Liver (tissue), 7 donors: ENCODE measurements at regions not wholly inside any gene's neighbourhood (a gene's known extent, or its start where the extent isn't known, plus 50 kb on each side); places are given as distances from the start of the nearest gene placed in this dataset.

Source experiments
- DNase-seq: peaks from one replicate; pipeline ENCODE4 v3.0.0-alpha.2; 2017; ENCODE audit warnings: low spot score
- H3K27ac ChIP-seq, 2 donors: one replicate each; pipeline ENCODE4 v1.7.0; 2013; ENCODE audit warnings: inconsistent platforms in 2 of 2, low read length in 2 of 2, control low read depth in 1 of 2, low read depth in 1 of 2, mild to moderate bottlenecking in 1 of 2
- H3K27me3 ChIP-seq, 4 donors: one replicate each; pipeline versions ENCODE4 v1.6.1 to v1.7.0; 2013; ENCODE audit warnings: low read length in 3 of 4, inconsistent platforms in 1 of 4, mild to moderate bottlenecking in 1 of 4, moderate library complexity in 1 of 4; ENCODE audit not compliant: control insufficient read depth in 4 of 4, insufficient read depth in 4 of 4
- H3K36me3 ChIP-seq, 4 donors: one replicate each; pipeline versions ENCODE4 v1.6.1 to v1.7.0; 2013; ENCODE audit warnings: low read length in 3 of 4, mild to moderate bottlenecking in 3 of 4, low read depth in 1 of 4, moderate library complexity in 1 of 4; ENCODE audit not compliant: control insufficient read depth in 4 of 4, insufficient read depth in 3 of 4
- H3K4me1 ChIP-seq, 4 donors: one replicate each; pipeline versions ENCODE4 v1.6.1 to v1.7.0; 2013; ENCODE audit warnings: low read length in 3 of 4, mild to moderate bottlenecking in 3 of 4, moderate library complexity in 1 of 4; ENCODE audit not compliant: control insufficient read depth in 4 of 4, insufficient read depth in 4 of 4
- H3K4me3 ChIP-seq, 3 donors: one replicate each; pipeline versions ENCODE4 v1.6.1 to v1.7.0; 2013; ENCODE audit warnings: low read length in 3 of 3, control low read depth in 1 of 3, low read depth in 1 of 3, mild to moderate bottlenecking in 1 of 3
- H3K9ac ChIP-seq, 2 donors: one replicate each; pipeline ENCODE4 v1.7.0; 2013; ENCODE audit warnings: low read length in 2 of 2, mild to moderate bottlenecking in 2 of 2, moderate library complexity in 2 of 2, control low read depth in 1 of 2, low read depth in 1 of 2
- H3K9me3 ChIP-seq, 4 donors: one replicate each; pipeline versions ENCODE4 v1.6.1 to v1.7.0; 2013; ENCODE audit warnings: low read length in 3 of 4; ENCODE audit not compliant: control insufficient read depth in 4 of 4
- ATF3 ChIP-seq: IDR thresholded peaks from 2 replicates; pipeline ENCODE4 v1.6.1; 2016; ENCODE audit warnings: antibody characterized with exemption
- EGR1 ChIP-seq, 2 donors: IDR thresholded peaks; 2 replicates each; pipeline ENCODE4 v1.6.1; 2016 to 2018; ENCODE audit warnings: antibody characterized with exemption in 2 of 2, low read depth in 2 of 2
- FOXA1 ChIP-seq: IDR thresholded peaks from 2 replicates; pipeline ENCODE4 v1.6.1; 2016; ENCODE audit warnings: antibody characterized with exemption
- FOXA2 ChIP-seq: IDR thresholded peaks from 2 replicates; pipeline ENCODE4 v1.6.1; 2016; ENCODE audit warnings: antibody characterized with exemption
- GABPA ChIP-seq, 2 donors: IDR thresholded peaks in 1 of 2; conservative IDR thresholded peaks in 1 of 2; 2 replicates each; pipeline ENCODE4 v1.6.1; 2016; ENCODE audit warnings: antibody characterized with exemption in 2 of 2, mild to moderate bottlenecking in 1 of 2, moderate library complexity in 1 of 2
- HNF4A ChIP-seq, 2 donors: conservative IDR thresholded peaks; 2 replicates each; pipeline ENCODE4 v1.6.1; 2016; ENCODE audit warnings: antibody characterized with exemption in 2 of 2, mild to moderate bottlenecking in 2 of 2
- HNF4G ChIP-seq: IDR thresholded peaks from 2 replicates; pipeline ENCODE4 v1.6.1; 2016; ENCODE audit warnings: antibody characterized with exemption
- JUND ChIP-seq, 2 donors: IDR thresholded peaks; 2 replicates each; pipeline ENCODE4 v1.6.1; 2016; ENCODE audit warnings: antibody characterized with exemption in 2 of 2
- MAX ChIP-seq: IDR thresholded peaks from 2 replicates; pipeline ENCODE4 v1.6.1; 2016; ENCODE audit warnings: antibody characterized with exemption
- NR2F2 ChIP-seq: IDR thresholded peaks from 2 replicates; pipeline ENCODE4 v1.6.1; 2016; ENCODE audit warnings: antibody characterized with exemption
- RAD21 ChIP-seq, 2 donors: IDR thresholded peaks; 2 replicates each; pipeline ENCODE4 v1.6.1; 2016; ENCODE audit warnings: antibody characterized with exemption in 2 of 2, mild to moderate bottlenecking in 2 of 2
- REST ChIP-seq: IDR thresholded peaks from 2 replicates; pipeline ENCODE4 v1.6.1; 2016; ENCODE audit warnings: antibody characterized with exemption, mild to moderate bottlenecking
- RXRA ChIP-seq, 2 donors: IDR thresholded peaks; 2 replicates each; pipeline ENCODE4 v1.6.1; 2017 to 2018; ENCODE audit warnings: antibody characterized with exemption in 2 of 2, mild to moderate bottlenecking in 1 of 2
- SP1 ChIP-seq: IDR thresholded peaks from 2 replicates; pipeline ENCODE4 v1.6.1; 2018; ENCODE audit warnings: antibody characterized with exemption, mild to moderate bottlenecking
- YY1 ChIP-seq: IDR thresholded peaks from 2 replicates; pipeline ENCODE4 v1.6.1; 2016; ENCODE audit warnings: antibody characterized with exemption, mild to moderate bottlenecking
- ZBTB33 ChIP-seq: IDR thresholded peaks from 2 replicates; pipeline ENCODE4 v1.6.1; 2016; ENCODE audit warnings: antibody characterized with exemption
- WGBS: extraction: QIAGEN DNeasy Blood & Tissue Kit; methylation state at CpG from one replicate; pipeline ENCODE4 v1.1.7; 2013; 5-methylcytosine and 5-hydroxymethylcytosine counted together
- donor health status: healthy.
- donor health status: healthy.
- donor health status: healthy.
- donor health status: healthy.

GRCh38 chr13:109383683-109384082 is 402.7 kb downstream of the IRS2 start (continued):
- no peak for TF ChIP-seq REST
- no peak for TF ChIP-seq YY1
- TF ChIP-seq MAX, result no peak
- TF ChIP-seq FOXA2, result no peak
- no peak for TF ChIP-seq EGR1 (IDR thresholded peaks at IDR 0.05; ENCODE audit: low read depth in 2 of 2)
- TF ChIP-seq RXRA (IDR thresholded peaks at IDR 0.05), result no peak
- no peak for TF ChIP-seq ATF3
- no peak for TF ChIP-seq HNF4A (conservative IDR thresholded peaks at IDR 0.05)
- no peak for TF ChIP-seq NR2F2

- DNase-seq, result no peak
- no peak overlapping the region for H3K9ac ChIP-seq
- no peak overlapping the region for H3K4me3 ChIP-seq
- no peak overlapping the region for H3K27ac ChIP-seq
- H3K36me3 ChIP-seq, result no peaks in the 10 kb centered on the region
- no peaks in the 10 kb centered on the region for H3K9me3 ChIP-seq
- H3K27me3 ChIP-seq, result no peaks in the 10 kb centered on the region
- 79% methylated on average over 5 of the region's 5 CpGs for WGBS
- no peaks in the 10 kb centered on the region for H3K4me1 ChIP-seq
- TF ChIP-seq GABPA (IDR thresholded peaks at IDR 0.05 in 1 of 2, conservative IDR thresholded peaks at IDR 0.05 in 1 of 2) (no peak), HNF4G (no peak), ATF3 (no peak)
Measured at GRCh38 chr13:109381546-109382180, 404.7 kb downstream of the IRS2 start.

- no peaks in the 10 kb centered on the region for H3K9me3 ChIP-seq
- TF ChIP-seq ZBTB33 (no peak), RXRA (IDR thresholded peaks at IDR 0.05) (no peak), SP1 (no peak), REST (no peak), HNF4G (no peak), NR2F2 (no peak), FOXA1 (no peak), ATF3 (no peak), JUND (IDR thresholded peaks at IDR 0.05) (no peak), RAD21 (IDR thresholded peaks at IDR 0.05) (no peak), YY1 (no peak), EGR1 (IDR thresholded peaks at IDR 0.05; ENCODE audit: low read depth in 2 of 2) (no peak), GABPA (IDR thresholded peaks at IDR 0.05 in 1 of 2, conservative IDR thresholded peaks at IDR 0.05 in 1 of 2) (no peak)
- H3K27me3 ChIP-seq, result no peaks in the 10 kb centered on the region
- H3K9ac ChIP-seq, result no peak overlapping the region
- WGBS, result 90% methylated on average over 7 of the region's 7 CpGs
- no peak for DNase-seq
- H3K4me1 ChIP-seq, result no peaks in the 10 kb centered on the region
- no peaks in the 10 kb centered on the region for H3K36me3 ChIP-seq
- H3K4me3 ChIP-seq, result no peak overlapping the region
- no peak overlapping the region for H3K27ac ChIP-seq
Measured at GRCh38 chr13:109380457-109380856, 405.9 kb downstream of the IRS2 start.
